COLO829 (cell line): ENCODE measurements at regions not wholly inside any gene's neighbourhood (a gene's known extent, or its start where the extent isn't known, plus 50 kb on each side); places are given as distances from the start of the nearest gene placed in this dataset.
A peak's percentile ranks its signal among the peaks of the same experiment; 100 is the strongest.

Experiments used
- DNase-seq: peaks from one replicate; pipeline ENCODE4 v3.0.0; 2012; ENCODE audit warnings: low spot score

- no peak for DNase-seq
These were observed 1180.9 kb upstream of the ADGRL3 start for GRCh38 chr4:60019180-60019579.

GRCh38 chr4:60019946-60020345 is 1180.2 kb upstream of the ADGRL3 start:
- DNase-seq, result no peak

DNA sequence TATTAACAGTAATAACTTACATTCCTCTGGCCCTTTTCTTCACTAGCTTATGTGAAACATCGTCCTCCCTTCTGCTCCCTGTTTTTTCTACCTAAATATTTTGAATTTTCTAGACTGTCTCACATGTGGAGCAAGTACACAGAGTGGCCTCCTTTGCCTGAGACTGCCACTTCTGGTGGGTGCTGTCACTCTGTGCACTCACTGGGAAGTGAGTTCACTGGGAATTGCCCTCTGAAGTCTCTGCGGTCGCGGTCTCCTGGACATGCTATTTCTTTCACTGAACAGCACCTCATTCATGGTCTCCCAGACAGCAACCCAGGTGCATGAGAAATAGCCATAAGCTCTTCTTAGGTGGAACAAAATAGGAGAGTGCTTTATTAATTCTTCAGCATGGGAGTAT is 1179.7 kb upstream of the ADGRL3 start:
- DNase-seq, result no peak

- no peak for DNase-seq
These were observed 1166.3 kb upstream of the ADGRL3 start for GRCh38 chr4:60033826-60034225.

DNA sequence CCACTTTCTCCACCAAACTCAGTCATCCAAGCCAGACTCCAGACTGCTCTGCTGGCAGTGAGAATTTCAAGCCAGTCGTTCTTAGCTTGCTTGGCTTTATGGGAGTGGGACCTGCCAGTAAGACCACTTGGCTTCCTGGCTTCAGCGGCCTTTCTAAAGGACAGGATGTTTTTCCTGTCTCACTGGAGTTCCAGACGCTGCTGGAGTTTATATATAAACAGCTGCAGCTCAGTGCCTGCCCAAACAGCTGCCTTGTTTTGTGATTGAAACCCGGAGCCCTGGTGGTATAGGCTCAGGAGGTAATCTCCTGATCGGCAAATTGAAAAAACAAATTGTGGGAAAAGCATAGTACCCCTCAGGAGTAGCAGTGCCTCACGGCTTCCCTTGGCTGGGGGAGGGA is 1165.8 kb upstream of the ADGRL3 start:
- DNase-seq, result no peak

- no peak for DNase-seq
These were observed 1160.2 kb upstream of the ADGRL3 start for GRCh38 chr4:60039908-60040307.

GRCh38 chr4:60042231-60042652 is 1157.9 kb upstream of the ADGRL3 start:
- DNase-seq, result no peak

DNA sequence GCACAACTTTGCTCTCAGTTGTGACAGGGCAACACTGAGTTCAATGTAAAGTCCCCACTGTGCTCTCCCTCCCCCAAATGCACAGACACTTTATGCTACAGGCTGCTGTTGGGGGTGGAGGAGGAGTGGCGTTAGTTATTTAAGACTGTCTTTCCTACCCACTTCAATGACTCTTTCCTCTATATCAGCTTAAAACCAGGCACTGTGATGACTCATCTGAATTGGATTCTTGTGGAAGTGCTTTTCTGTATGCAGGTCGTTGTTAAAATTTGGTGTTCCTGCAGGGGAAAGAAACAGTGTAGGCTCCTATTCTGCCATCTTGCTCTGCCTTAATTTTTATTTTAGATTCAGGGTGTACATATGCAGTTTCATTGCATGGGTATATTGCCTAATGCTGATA is 1157.2 kb upstream of the ADGRL3 start:
- peak; percentile 38 for DNase-seq

GRCh38 chr4:60078984-60079383 is 1121.1 kb upstream of the ADGRL3 start:
- DNase-seq, result no peak

GRCh38 chr4:60081839-60082238 is 1118.3 kb upstream of the ADGRL3 start:
- no peak for DNase-seq

GRCh38 chr4:60088807-60089486 is 1111.2 kb upstream of the ADGRL3 start:
- no peak for DNase-seq

DNA sequence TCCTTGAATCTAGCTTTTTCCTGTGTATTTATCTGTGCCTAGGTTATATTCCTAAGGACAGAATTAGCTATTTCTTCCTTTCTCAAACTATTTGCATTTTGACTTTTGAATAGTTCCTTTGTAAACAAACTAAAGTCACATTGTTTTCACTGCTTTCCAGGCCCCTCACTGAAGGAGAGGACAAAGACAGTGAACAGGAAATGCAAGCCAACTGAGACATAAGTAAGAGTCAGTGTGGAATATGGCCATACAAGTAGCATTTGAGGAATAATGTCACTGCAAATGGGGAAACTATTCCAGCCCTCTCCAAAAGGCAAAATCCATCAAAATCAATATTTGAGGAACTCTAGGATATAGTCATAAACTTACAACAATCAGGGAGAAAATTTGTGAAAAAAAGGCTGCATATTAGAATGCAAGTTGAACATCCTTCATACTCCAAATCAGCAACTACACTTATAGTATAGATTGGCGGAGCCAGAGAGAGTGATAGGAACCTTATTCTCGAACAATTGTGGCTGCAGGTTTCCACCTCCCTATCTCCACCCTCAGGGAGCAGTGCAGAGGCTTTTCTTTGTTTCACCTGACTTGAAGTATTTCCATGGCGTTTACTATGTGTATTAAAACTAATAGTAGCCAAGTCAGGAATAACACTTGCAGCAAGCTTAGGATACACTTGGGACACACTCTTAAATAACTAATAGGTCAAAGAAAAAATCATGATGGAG is 1110.4 kb upstream of the ADGRL3 start:
- no peak for DNase-seq

DNA sequence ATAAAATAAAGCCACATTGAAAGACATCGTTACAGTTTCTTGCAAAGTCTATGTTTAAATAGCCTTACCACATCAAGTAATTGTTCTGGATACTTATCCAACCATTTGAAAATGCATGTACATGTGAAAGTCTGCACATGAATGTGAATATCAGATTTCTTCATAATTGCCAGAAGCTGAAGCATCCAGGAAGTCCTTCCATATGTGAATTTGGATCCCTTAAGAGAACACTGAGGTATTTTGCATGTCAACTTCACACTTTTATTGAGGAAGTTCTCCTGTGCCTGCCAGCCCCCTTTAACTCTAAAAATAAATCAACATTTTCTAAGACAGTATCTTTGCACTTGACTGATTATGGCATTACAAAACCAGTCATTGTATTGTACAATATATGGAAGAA is 1103.5 kb upstream of the ADGRL3 start:
- no peak for DNase-seq

- DNase-seq, result no peak
These were observed 1083.5 kb upstream of the ADGRL3 start for GRCh38 chr4:60116592-60116991.

GRCh38 chr4:60117726-60118323 is 1082.3 kb upstream of the ADGRL3 start:
- no peak for DNase-seq

DNA sequence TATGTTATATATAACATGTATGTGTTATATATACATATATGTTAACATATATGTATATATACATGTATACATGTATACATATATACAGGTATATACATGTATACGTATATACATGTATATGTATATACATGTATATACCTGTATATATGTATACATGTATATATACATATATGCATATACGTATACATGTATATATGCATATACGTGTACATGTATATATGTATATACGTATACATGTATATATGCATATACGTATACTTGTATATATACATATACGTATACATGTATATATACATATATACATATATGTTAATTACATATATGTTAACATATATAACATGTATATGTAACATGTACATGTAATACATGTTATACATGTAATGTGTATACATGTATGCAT is 1077.3 kb upstream of the ADGRL3 start:
- no peak for DNase-seq

DNA sequence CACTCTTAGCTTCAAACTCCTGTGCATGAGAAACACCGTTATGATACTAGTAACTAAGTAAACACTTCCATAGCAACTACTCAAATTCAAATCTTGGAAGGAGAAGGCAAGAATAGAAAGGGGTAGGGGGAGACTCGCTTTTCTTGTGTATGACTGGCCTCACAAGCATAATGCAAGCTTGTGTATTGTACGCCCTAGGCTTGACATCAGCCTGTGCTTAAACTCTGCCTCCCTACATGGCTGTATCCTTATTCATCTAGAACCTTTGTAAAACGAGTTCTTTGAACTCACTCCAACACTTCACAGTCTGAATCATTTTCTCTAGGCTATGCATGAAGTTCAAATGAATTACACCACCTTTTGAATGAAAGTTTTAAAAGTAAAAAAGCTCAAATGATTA is 1071.2 kb upstream of the ADGRL3 start:
- no peak for DNase-seq

- DNase-seq, result no peak
These were observed 1070.4 kb upstream of the ADGRL3 start for GRCh38 chr4:60129740-60130139.

- DNase-seq, result no peak
These were observed 1066.8 kb upstream of the ADGRL3 start for GRCh38 chr4:60133375-60133774.

DNA sequence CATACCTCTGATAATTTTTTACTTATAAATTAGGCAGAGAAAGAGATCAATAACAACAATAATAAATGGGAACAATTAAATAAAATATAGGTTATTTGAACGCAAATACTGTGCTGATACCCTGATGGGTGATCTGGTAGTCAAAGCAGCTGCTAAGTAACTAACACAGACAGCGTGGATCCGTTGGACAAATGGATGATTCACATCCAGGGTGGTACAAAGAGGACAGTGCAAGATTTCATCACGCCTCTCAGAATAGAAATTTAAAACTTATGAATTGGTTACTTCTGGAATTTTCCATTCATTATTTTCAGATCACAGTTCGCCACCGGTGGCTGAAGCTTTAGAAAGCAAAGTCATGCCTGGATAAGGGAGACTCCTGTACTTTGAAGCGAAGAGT is 1066.0 kb upstream of the ADGRL3 start:
- no peak for DNase-seq

GRCh38 chr4:60155088-60155487 is 1045.0 kb upstream of the ADGRL3 start:
- no peak for DNase-seq

DNA sequence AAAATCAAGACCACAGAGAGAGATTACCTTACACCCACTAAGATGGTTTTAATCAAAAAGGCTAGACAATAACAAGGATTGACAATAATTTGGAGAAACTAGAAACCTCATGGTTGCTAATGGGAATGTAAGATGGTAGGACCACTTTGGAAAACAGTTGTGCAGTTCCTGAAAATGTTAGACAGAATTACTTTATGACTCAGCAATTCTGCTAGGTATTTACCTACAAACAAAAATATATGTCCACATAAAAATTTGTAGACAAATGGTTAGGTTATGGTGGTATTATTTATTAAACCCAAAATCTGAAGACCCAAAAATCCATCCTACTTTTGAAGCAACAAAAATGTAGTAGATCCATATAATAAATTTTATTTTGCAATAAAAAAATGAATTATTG is 1027.0 kb upstream of the ADGRL3 start:
- no peak for DNase-seq

- DNase-seq, result no peak
These were observed 1026.4 kb upstream of the ADGRL3 start for GRCh38 chr4:60173718-60174117.

- DNase-seq, result no peak
These were observed 1024.9 kb upstream of the ADGRL3 start for GRCh38 chr4:60175241-60175640.
